ENCODE measurements at regions not wholly inside any gene's neighbourhood (a gene's known extent, or its start where the extent isn't known, plus 50 kb on each side); places are given as distances from the start of the nearest gene placed in this dataset.

DNA sequence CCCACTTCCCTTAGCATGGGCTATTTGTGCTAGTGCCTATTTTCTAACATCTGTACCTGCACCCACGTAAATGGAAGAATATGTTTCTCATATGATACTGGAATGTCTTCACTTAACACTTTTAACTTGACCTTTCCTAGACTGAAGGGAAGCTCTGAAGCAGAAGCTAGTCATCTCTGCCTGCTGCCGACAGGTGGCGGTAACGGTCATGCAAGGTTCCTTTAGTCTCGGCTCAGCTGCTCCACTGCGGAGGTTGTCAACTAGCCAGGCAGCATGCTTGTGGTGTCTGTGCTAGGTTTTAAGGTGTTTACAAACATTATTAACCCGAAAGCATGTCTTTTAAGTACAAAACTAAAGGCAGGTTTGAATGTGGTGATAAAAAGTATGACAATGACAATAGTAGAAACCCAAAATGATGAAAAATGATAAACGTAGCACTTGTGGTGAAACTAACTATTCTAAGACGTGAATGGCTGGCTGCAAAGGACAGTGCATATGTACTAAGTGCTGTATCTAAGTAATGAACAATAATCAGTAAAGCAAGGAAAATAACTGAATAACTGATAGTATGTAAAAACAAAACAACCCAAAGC lies 117.2 kb downstream of the GRIN2B start (continued):
- no peak for TF ChIP-seq TCF12 (IDR thresholded peaks at IDR 0.05; ENCODE audit: low read depth, low read length)
- TF ChIP-seq RFX5 (IDR thresholded peaks at IDR 0.05; ENCODE audit: low read depth, low read length) = no peak
- no peak for TF ChIP-seq ZNF24 (IDR thresholded peaks at IDR 0.05)
- no peak for TF ChIP-seq SMAD5 (IDR thresholded peaks at IDR 0.05; ENCODE audit: low read depth)
- TF ChIP-seq SIX5 (IDR thresholded peaks at IDR 0.05; ENCODE audit: low read depth, low read length, severe bottlenecking) = no peak
- TF ChIP-seq SMC3 (IDR thresholded peaks at IDR 0.05; ENCODE audit: borderline replicate concordance, low read length) = peak; percentile 91
- TF ChIP-seq YY1 (IDR thresholded peaks at IDR 0.05; ENCODE audit: low read depth, low read length) = 0 out of 2 replicates have a peak, but pooled peaks have one; percentile 27
- TF ChIP-seq, protein P1, sequence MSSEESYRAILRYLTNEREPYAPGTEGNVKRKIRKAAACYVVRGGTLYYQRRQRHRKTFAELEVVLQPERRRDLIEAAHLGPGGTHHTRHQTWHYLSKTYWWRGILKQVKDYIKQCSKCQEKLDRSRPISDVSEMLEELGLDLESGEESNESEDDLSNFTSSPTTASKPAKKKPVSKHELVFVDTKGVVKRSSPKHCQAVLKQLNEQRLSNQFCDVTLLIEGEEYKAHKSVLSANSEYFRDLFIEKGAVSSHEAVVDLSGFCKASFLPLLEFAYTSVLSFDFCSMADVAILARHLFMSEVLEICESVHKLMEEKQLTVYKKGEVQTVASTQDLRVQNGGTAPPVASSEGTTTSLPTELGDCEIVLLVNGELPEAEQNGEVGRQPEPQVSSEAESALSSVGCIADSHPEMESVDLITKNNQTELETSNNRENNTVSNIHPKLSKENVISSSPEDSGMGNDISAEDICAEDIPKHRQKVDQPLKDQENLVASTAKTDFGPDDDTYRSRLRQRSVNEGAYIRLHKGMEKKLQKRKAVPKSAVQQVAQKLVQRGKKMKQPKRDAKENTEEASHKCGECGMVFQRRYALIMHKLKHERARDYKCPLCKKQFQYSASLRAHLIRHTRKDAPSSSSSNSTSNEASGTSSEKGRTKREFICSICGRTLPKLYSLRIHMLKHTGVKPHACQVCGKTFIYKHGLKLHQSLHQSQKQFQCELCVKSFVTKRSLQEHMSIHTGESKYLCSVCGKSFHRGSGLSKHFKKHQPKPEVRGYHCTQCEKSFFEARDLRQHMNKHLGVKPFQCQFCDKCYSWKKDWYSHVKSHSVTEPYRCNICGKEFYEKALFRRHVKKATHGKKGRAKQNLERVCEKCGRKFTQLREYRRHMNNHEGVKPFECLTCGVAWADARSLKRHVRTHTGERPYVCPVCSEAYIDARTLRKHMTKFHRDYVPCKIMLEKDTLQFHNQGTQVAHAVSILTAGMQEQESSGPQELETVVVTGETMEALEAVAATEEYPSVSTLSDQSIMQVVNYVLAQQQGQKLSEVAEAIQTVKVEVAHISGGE (CRISPR knock-in tag; IDR thresholded peaks at IDR 0.05) = no peak
- no peak for TF ChIP-seq RAD51 (IDR thresholded peaks at IDR 0.05)

DNA sequence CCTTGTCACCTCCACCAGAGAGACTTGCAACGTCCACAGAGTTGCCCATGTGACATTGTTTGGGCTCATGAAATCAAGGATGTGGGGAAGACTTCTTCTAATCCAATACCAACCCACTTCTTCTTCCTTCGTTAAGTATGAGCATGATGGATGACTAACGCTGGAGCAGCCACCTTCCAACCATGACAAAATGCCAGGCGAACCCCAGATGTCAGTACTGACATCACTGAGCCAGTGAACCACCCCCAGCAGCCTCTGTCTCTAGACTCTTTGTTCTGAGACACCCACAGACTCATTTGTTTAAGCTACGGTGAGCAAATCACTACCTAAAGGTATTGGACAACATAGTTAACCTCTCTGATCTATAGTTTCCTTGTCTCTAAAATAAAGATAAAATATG lies 123.7 kb downstream of the GRIN2B start:
- DNase-seq (ENCODE audit: low read depth, low spot score) (no peak), FAIRE-seq (no peak), ATAC-seq (no peak)
- no peaks in the 10 kb centered on the region for H4K20me1 ChIP-seq (ENCODE audit: control insufficient read depth, insufficient read depth)
- no peak overlapping the region for H3K9ac ChIP-seq (ENCODE audit: control insufficient read depth, insufficient read depth, low read length)
- no peaks in the 10 kb centered on the region for H3K36me3 ChIP-seq (ENCODE audit: control insufficient read depth in 2 of 2, insufficient read depth in 2 of 2, low read length in 1 of 2)
- H3K79me2 ChIP-seq (ENCODE audit: control insufficient read depth, insufficient read depth, low read length) = no peaks in the 10 kb centered on the region
- no peak overlapping the region for H3K27ac ChIP-seq (ENCODE audit: control insufficient read depth, insufficient read depth)
- no peaks in the 10 kb centered on the region for H3K4me1 ChIP-seq (ENCODE audit: control insufficient read depth, insufficient read depth, low read length)
- H3K27me3 ChIP-seq (replicated peaks in 1 of 2; ENCODE audit: control insufficient read depth in 2 of 2, insufficient read depth in 2 of 2, low read length in 1 of 2) = no peaks in the 10 kb centered on the region; a peak in 1 of 4 replicates
- ChIA-PET RAD21 (ENCODE audit: unreplicated experiment) (interaction anchor here (1.4 kb wide), 1 partner anchor 309 kb away, joined by 3 read pairs; no protein-coding TSS in a partner anchor), CTCF (interaction anchor here (1.0 kb wide), 1 partner anchor 310 kb away, joined by 3 read pairs; no protein-coding TSS in a partner anchor), SMC1A (ENCODE audit: uncharacterized antibody, unreplicated experiment) (no interaction called here), POLR2A (no interaction called here)
- WGBS (ENCODE audit: insufficient coverage, insufficient replicate concordance, low lambda C conversion rate, missing lambda C conversion rate) = 14% methylated on average over 5 of the region's 5 CpGs
- TF ChIP-seq ZNF384 (IDR thresholded peaks at IDR 0.05; ENCODE audit: borderline replicate concordance, low read depth, low read length) (no peak), ZZZ3 (IDR thresholded peaks at IDR 0.05; ENCODE audit: control insufficient read depth, insufficient read length, low read depth) (no peak), HDAC6 (IDR thresholded peaks at IDR 0.05; ENCODE audit: unreplicated experiment) (no peak), SIX5 (IDR thresholded peaks at IDR 0.05; ENCODE audit: low read depth, low read length, severe bottlenecking) (no peak), NBN (IDR thresholded peaks at IDR 0.05) (no peak)
- TF ChIP-seq, protein P2, sequence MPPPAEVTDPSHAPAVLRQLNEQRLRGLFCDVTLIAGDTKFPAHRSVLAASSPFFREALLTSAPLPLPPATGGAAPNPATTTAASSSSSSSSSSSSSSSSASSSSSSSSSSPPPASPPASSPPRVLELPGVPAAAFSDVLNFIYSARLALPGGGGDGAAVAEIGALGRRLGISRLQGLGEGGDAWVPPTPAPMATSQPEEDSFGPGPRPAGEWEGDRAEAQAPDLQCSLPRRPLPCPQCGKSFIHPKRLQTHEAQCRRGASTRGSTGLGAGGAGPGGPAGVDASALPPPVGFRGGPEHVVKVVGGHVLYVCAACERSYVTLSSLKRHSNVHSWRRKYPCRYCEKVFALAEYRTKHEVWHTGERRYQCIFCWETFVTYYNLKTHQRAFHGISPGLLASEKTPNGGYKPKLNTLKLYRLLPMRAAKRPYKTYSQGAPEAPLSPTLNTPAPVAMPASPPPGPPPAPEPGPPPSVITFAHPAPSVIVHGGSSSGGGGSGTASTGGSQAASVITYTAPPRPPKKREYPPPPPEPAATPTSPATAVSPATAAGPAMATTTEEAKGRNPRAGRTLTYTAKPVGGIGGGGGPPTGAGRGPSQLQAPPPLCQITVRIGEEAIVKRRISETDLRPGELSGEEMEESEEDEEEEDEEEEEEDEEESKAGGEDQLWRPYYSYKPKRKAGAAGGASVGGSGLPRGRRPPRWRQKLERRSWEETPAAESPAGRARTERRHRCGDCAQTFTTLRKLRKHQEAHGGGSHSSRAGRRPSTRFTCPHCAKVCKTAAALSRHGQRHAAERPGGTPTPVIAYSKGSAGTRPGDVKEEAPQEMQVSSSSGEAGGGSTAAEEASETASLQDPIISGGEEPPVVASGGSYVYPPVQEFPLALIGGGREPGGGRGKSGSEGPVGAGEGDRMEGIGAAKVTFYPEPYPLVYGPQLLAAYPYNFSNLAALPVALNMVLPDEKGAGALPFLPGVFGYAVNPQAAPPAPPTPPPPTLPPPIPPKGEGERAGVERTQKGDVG (CRISPR knock-in tag; IDR thresholded peaks at IDR 0.05) = no peak
- no peak overlapping the region for H3K4me3 ChIP-seq
- intact Hi-C loops (cut with micrococcal nuclease; ENCODE audit: unreplicated experiment) = no loop called here
- in situ Hi-C loops (cut with MboI) = no loop called here
- no peak overlapping the region for H2AFZ ChIP-seq (ENCODE audit: control insufficient read depth, low read depth, low read length)
- BruUV-seq (replicated peaks) = no TSS peak
- no peaks in the 10 kb centered on the region for H3K9me3 ChIP-seq (replicated peaks; ENCODE audit: control insufficient read depth, insufficient read depth, low read length)
- no peak overlapping the region for H3K4me2 ChIP-seq (ENCODE audit: control insufficient read depth, insufficient read depth)

All from GM12878 (cell line).